GM23248 (cell line): ENCODE measurements at regions not wholly inside any gene's neighbourhood (a gene's known extent, or its start where the extent isn't known, plus 50 kb on each side); places are given as distances from the start of the nearest gene placed in this dataset.

Source experiments
- DNase-seq: peaks from one replicate; pipeline ENCODE4 v3.0.0-alpha.2; 2015
- H2AFZ ChIP-seq: fragments of 200-600 bp; sonication (generic); 2 replicates; pipeline ENCODE4 v1.6.1; 2016; ENCODE audit warnings: antibody characterized with exemption
- H3F3A ChIP-seq: fragments of 200-600 bp; sonication (generic); 2 replicates; pipeline ENCODE4 v1.6.1; 2016; ENCODE audit warnings: mild to moderate bottlenecking, antibody characterized with exemption, mixed run types; ENCODE audit not compliant: insufficient read depth
- H3K27ac ChIP-seq: fragments of 200-600 bp; sonication (generic); 2 replicates; pipeline ENCODE4 v1.5.1; 2016; ENCODE audit warnings: mild to moderate bottlenecking
- H3K27me3 ChIP-seq: fragments of 200-600 bp; sonication (generic); replicated peaks from 2 replicates; pipeline ENCODE4 v1.6.1; 2016; ENCODE audit warnings: mild to moderate bottlenecking; ENCODE audit not compliant: insufficient read depth
- H3K36me3 ChIP-seq: fragments of 200-600 bp; sonication (generic); 2 replicates; pipeline ENCODE4 v1.6.1; 2016; ENCODE audit warnings: low read depth, mild to moderate bottlenecking
- H3K4me1 ChIP-seq: fragments of 200-600 bp; sonication (generic); 2 replicates; pipeline ENCODE4 v1.6.1; 2016; ENCODE audit warnings: mild to moderate bottlenecking; ENCODE audit not compliant: insufficient read depth
- H3K4me2 ChIP-seq: fragments of 200-600 bp; sonication (generic); one replicate; pipeline ENCODE4 v1.6.1; 2016; ENCODE audit warnings: mild to moderate bottlenecking; ENCODE audit not compliant: unreplicated experiment
- H3K4me3 ChIP-seq: fragments of 200-600 bp; sonication (generic); 2 replicates; pipeline ENCODE4 v1.5.1; 2016; ENCODE audit warnings: mild to moderate bottlenecking
- H3K79me2 ChIP-seq: fragments of 200-600 bp; sonication (generic); 2 replicates; pipeline ENCODE4 v1.6.1; 2016; ENCODE audit warnings: mild to moderate bottlenecking; ENCODE audit not compliant: insufficient read depth
- H3K9ac ChIP-seq: fragments of 200-600 bp; sonication (generic); 2 replicates; pipeline ENCODE4 v1.6.1; 2016; ENCODE audit warnings: mild to moderate bottlenecking
- H3K9me2 ChIP-seq: fragments of 200-600 bp; sonication (generic); 2 replicates; pipeline ENCODE4 v1.6.1; 2016; ENCODE audit warnings: mixed run types, mild to moderate bottlenecking, moderate library complexity; ENCODE audit not compliant: insufficient read depth
- H3K9me3 ChIP-seq: fragments of 200-600 bp; sonication (generic); one replicate; pipeline ENCODE4 v1.6.1; 2017; ENCODE audit warnings: low read depth
- H4K20me1 ChIP-seq: fragments of 200-600 bp; sonication (generic); 2 replicates; pipeline ENCODE4 v1.6.0; 2016; ENCODE audit not compliant: insufficient read depth
- EZH2 ChIP-seq: fragments of 200-600 bp; sonication (generic); IDR thresholded peaks from 2 replicates; pipeline ENCODE4 v1.6.1; 2018; ENCODE audit warnings: antibody characterized with exemption, mild to moderate bottlenecking; ENCODE audit not compliant: insufficient read depth, poor library complexity, severe bottlenecking
- EZH2phosphoT487 ChIP-seq: fragments of 200-600 bp; sonication (generic); IDR thresholded peaks from 2 replicates; pipeline ENCODE4 v1.6.1; 2018; ENCODE audit warnings: antibody characterized with exemption, moderate library complexity, mild to moderate bottlenecking, low read depth; ENCODE audit not compliant: insufficient read depth
- WGBS, 2 experiments: methylation state at CpG; one replicate each; pipeline ENCODE4 v1.1.6; 2015 to 2017; ENCODE audit warnings: low lambda C conversion rate in 2 of 2, low coverage in 1 of 2; ENCODE audit errors: missing lambda C conversion rate in 2 of 2; 5-methylcytosine and 5-hydroxymethylcytosine counted together
- in situ Hi-C: fragments of 300-500 bp; cut with MboI; formaldehyde crosslinking; loops from 2 replicates; pipeline ENCODE4 v1.15.0; 2020

- H3K36me3 ChIP-seq, result no peaks in the 10 kb centered on the region
- H3K27ac ChIP-seq, result no peak overlapping the region
- TF ChIP-seq EZH2, result no peak
- TF ChIP-seq EZH2phosphoT487, result no peak
- no peak overlapping the region for H3K4me2 ChIP-seq
- in situ Hi-C loops, result no loop called here
- no peak overlapping the region for H2AFZ ChIP-seq
- no peaks in the 10 kb centered on the region for H3K9me3 ChIP-seq
- H3K9ac ChIP-seq, result no peak overlapping the region
- H4K20me1 ChIP-seq, result no peaks in the 10 kb centered on the region
- no peak for DNase-seq
- no peaks in the 10 kb centered on the region for H3F3A ChIP-seq
- no peaks in the 10 kb centered on the region for H3K9me2 ChIP-seq
- no peaks in the 10 kb centered on the region for H3K79me2 ChIP-seq
- H3K4me1 ChIP-seq, result no peaks in the 10 kb centered on the region
- H3K4me3 ChIP-seq, result no peak overlapping the region
- H3K27me3 ChIP-seq, result no peaks in the 10 kb centered on the region
- WGBS, 2 experiments, result 6 to 42% methylated on average over 1 to 2 of the region's 2 CpGs
Measured at GRCh38 chrX:95325185-95325584, 1359.5 kb upstream of the DIAPH2 start.

- Histone ChIP-seq H3K79me2 (no peaks in the 10 kb centered on the region), H3K9me3 (no peaks in the 10 kb centered on the region), H3K36me3 (no peaks in the 10 kb centered on the region), H2AFZ (no peak overlapping the region), H3F3A (no peaks in the 10 kb centered on the region), H3K4me3 (no peak overlapping the region), H3K9me2 (no peaks in the 10 kb centered on the region), H4K20me1 (no peaks in the 10 kb centered on the region), H3K27ac (no peak overlapping the region), H3K9ac (no peak overlapping the region), H3K4me2 (no peak overlapping the region), H3K4me1 (no peaks in the 10 kb centered on the region), H3K27me3 (no peaks in the 10 kb centered on the region)
- in situ Hi-C loops, result no loop called here
- DNase-seq, result no peak
- 21 to 29% methylated on average over 1 to 2 of the region's 2 CpGs for WGBS, 2 experiments
- TF ChIP-seq EZH2phosphoT487, result no peak
- TF ChIP-seq EZH2, result no peak
Measured at GRCh38 chrX:95330292-95330691, 1354.3 kb upstream of the DIAPH2 start.

GRCh38 chrX:95332530-95332929 is 1352.1 kb upstream of the DIAPH2 start:
- Histone ChIP-seq H3K9me3 (no peaks in the 10 kb centered on the region), H3K4me2 (no peak overlapping the region), H3K79me2 (no peaks in the 10 kb centered on the region), H3K27me3 (no peaks in the 10 kb centered on the region), H3F3A (no peaks in the 10 kb centered on the region), H3K4me1 (no peaks in the 10 kb centered on the region), H3K9ac (no peak overlapping the region), H3K36me3 (no peaks in the 10 kb centered on the region), H3K9me2 (no peaks in the 10 kb centered on the region), H4K20me1 (no peaks in the 10 kb centered on the region), H2AFZ (no peak overlapping the region), H3K27ac (no peak overlapping the region), H3K4me3 (no peak overlapping the region)
- WGBS, 2 experiments, result 7 to 18% methylated on average over 3 to 7 of the region's 8 CpGs
- TF ChIP-seq EZH2phosphoT487, result no peak
- no peak for TF ChIP-seq EZH2
- DNase-seq, result no peak
- in situ Hi-C loops, result no loop called here

- Histone ChIP-seq H3K79me2 (no peaks in the 10 kb centered on the region), H3K4me1 (no peaks in the 10 kb centered on the region), H3K36me3 (no peaks in the 10 kb centered on the region), H2AFZ (no peak overlapping the region), H3K27me3 (no peaks in the 10 kb centered on the region), H3K4me3 (no peak overlapping the region), H3K9me3 (no peaks in the 10 kb centered on the region), H3F3A (no peaks in the 10 kb centered on the region), H4K20me1 (no peaks in the 10 kb centered on the region), H3K9ac (no peak overlapping the region), H3K27ac (no peak overlapping the region), H3K9me2 (no peaks in the 10 kb centered on the region), H3K4me2 (no peak overlapping the region)
- TF ChIP-seq EZH2phosphoT487, result no peak
- no peak for TF ChIP-seq EZH2
- in situ Hi-C loops, result no loop called here
- 0 to 1% methylated on average over 3 of the region's 3 CpGs for WGBS, 2 experiments
- peak; percentile 5 for DNase-seq
Measured at GRCh38 chrX:95346856-95347255, 1337.8 kb upstream of the DIAPH2 start.
